T-cell (primary cell): ENCODE measurements at regions not wholly inside any gene's neighbourhood (a gene's known extent, or its start where the extent isn't known, plus 50 kb on each side); places are given as distances from the start of the nearest gene placed in this dataset.
"Not testable (repeated sequence)": the region's sequence is repeated elsewhere in the genome, so short reads cannot be mapped to it uniquely, and the experiment has no call there.

Experiments
- ATAC-seq, 4 experiments: fragments of 200-7000 bp in 3 of 4; fragments of 150-1000 bp in 1 of 4; cut with Tn5 transposase; replicated peaks in 1 of 4; 1 replicate in 3 of 4; 2 replicates in 1 of 4; pipeline ENCODE4 v1.10.0; 2021; ENCODE audit warnings: moderate library complexity in 3 of 4, mild to moderate bottlenecking in 2 of 4, moderate number of reproducible peaks in 1 of 4
- CTCF ChIA-PET, 2 donors: fragments of 300-600 bp; sonication (Branson Sonifier 250); formaldehyde crosslinking; loops; one replicate each; lab custom pipeline; 2022; ENCODE audit warnings: antibody characterized with exemption in 2 of 2; lab: Charles Lee
- POLR2A ChIA-PET, 2 donors: fragments of 300-600 bp; sonication (Branson Sonifier 250); formaldehyde crosslinking; loops; one replicate each; lab custom pipeline; 2022; ENCODE audit warnings: antibody characterized with exemption in 2 of 2; lab: Charles Lee
- DNase-seq, 35 experiments: peaks; one replicate each; pipeline versions ENCODE4 v3.0.0 to v3.0.0-alpha.2; 2013 to 2023
- H3K27ac ChIP-seq: one replicate; pipeline ENCODE4 v1.5.1; 2013; ENCODE audit warnings: low read length
- H3K27me3 ChIP-seq, 2 experiments: replicated peaks in 1 of 2; 1 replicate in 1 of 2; 2 replicates in 1 of 2; pipeline versions ENCODE4 v1.6.1 to v1.7.0; 2013; ENCODE audit warnings: low read length in 1 of 2, mixed read lengths in 1 of 2; ENCODE audit not compliant: control insufficient read depth in 2 of 2, insufficient read depth in 2 of 2; ENCODE audit errors: extremely low read depth in 1 of 2
- H3K36me3 ChIP-seq, 2 donors: 1 replicate in 1 of 2; 2 replicates in 1 of 2; pipeline versions ENCODE4 v1.6.1 to v1.7.0; 2013; ENCODE audit warnings: low read length in 1 of 2; ENCODE audit not compliant: control insufficient read depth in 2 of 2, insufficient read depth in 1 of 2; ENCODE audit errors: extremely low read depth in 1 of 2
- H3K4me1 ChIP-seq, 2 experiments: 1 replicate in 1 of 2; 2 replicates in 1 of 2; pipeline versions ENCODE4 v1.6.1 to v1.7.0; 2013; ENCODE audit warnings: low read length in 2 of 2, mixed read lengths in 1 of 2; ENCODE audit not compliant: insufficient read depth in 2 of 2, control insufficient read depth in 1 of 2; ENCODE audit errors: extremely low read depth in 1 of 2
- H3K4me3 ChIP-seq, 2 donors: 1 replicate in 1 of 2; 2 replicates in 1 of 2; pipeline versions ENCODE4 v1.5.1 to v1.7.0; 2013; ENCODE audit warnings: mild to moderate bottlenecking in 2 of 2, low read length in 1 of 2, moderate library complexity in 1 of 2; ENCODE audit not compliant: control insufficient read depth in 1 of 2; ENCODE audit errors: extremely low read depth in 1 of 2
- H3K9me3 ChIP-seq: 2 replicates; pipeline ENCODE4 v1.7.0; 2013
- H3K27ac Mint-ChIP-seq, 2 donors: one replicate each; pipeline ENCODE4 v1.8.0; 2020 to 2021; ENCODE audit warnings: mild to moderate bottlenecking in 2 of 2, mixed read lengths in 2 of 2
- H3K27me3 Mint-ChIP-seq, 2 donors: one replicate each; pipeline ENCODE4 v1.8.0; 2021 to 2022; ENCODE audit warnings: mixed read lengths in 2 of 2
- H3K36me3 Mint-ChIP-seq: one replicate; pipeline ENCODE4 v1.8.0; 2021; ENCODE audit warnings: mixed read lengths
- H3K4me1 Mint-ChIP-seq, 3 donors: one replicate each; pipeline ENCODE4 v1.8.0; 2020 to 2022; ENCODE audit warnings: mixed read lengths in 3 of 3, mild to moderate bottlenecking in 1 of 3
- H3K4me3 Mint-ChIP-seq, 3 donors: one replicate each; pipeline ENCODE4 v1.8.0; 2020 to 2022; ENCODE audit warnings: mild to moderate bottlenecking in 3 of 3, mixed read lengths in 3 of 3, moderate library complexity in 3 of 3
- H3K9me3 Mint-ChIP-seq, 3 donors: one replicate each; pipeline ENCODE4 v1.8.0; 2020 to 2022; ENCODE audit warnings: mixed read lengths in 3 of 3
- WGBS: methylation state at CpG from one replicate; pipeline ENCODE4 v1.1.5; 2013; ENCODE audit warnings: missing lambda C conversion rate; ENCODE audit not compliant: insufficient coverage; 5-methylcytosine and 5-hydroxymethylcytosine counted together

GRCh38 chr6:99712519-99712918 lies 105.9 kb downstream of the PRDM13 start:
- no peaks in the 10 kb centered on the region for H3K4me1 Mint-ChIP-seq
- Histone ChIP-seq H3K9me3 (peaks cover 2% of the 10 kb centered on the region), H3K27me3 (no peaks in the 10 kb centered on the region), H3K36me3 (no peaks in the 10 kb centered on the region), H3K4me3 (no peak overlapping the region), H3K27ac (no peak overlapping the region), H3K4me1 (no peaks in the 10 kb centered on the region)
- H3K27me3 Mint-ChIP-seq: peaks cover 6 to 17% of the 10 kb centered on the region in 2 donors
- H3K4me3 Mint-ChIP-seq: no peak overlapping the region
- no peaks in the 10 kb centered on the region for H3K36me3 Mint-ChIP-seq
- no peak for ATAC-seq
- H3K9me3 Mint-ChIP-seq: peaks cover 0 to 8% (median 5%) of the 10 kb centered on the region in 3 donors
- no peak for DNase-seq
- 39% methylated on average over 2 of the region's 3 CpGs for WGBS
- no peak overlapping the region for H3K27ac Mint-ChIP-seq
- POLR2A ChIA-PET: no interaction called here
- CTCF ChIA-PET: no interaction called here

- H3K4me1 Mint-ChIP-seq, H3K9me3 Mint-ChIP-seq, H3K4me3 Mint-ChIP-seq, H3K27ac Mint-ChIP-seq, CTCF ChIA-PET, ATAC-seq, H3K4me3 ChIP-seq, H3K36me3 ChIP-seq, H3K4me1 ChIP-seq, H3K9me3 ChIP-seq, H3K36me3 Mint-ChIP-seq, DNase-seq, POLR2A ChIA-PET, H3K27ac ChIP-seq: not testable (repeated sequence)
- H3K27me3 ChIP-seq: peaks cover 0 to 14% of the 10 kb centered on the region in 2 experiments
- H3K27me3 Mint-ChIP-seq: peaks cover 19 to 53% of the 10 kb centered on the region in 2 donors
These were observed 115.4 kb downstream of the PRDM13 start for GRCh38 chr6:99722043-99722442.

DNA sequence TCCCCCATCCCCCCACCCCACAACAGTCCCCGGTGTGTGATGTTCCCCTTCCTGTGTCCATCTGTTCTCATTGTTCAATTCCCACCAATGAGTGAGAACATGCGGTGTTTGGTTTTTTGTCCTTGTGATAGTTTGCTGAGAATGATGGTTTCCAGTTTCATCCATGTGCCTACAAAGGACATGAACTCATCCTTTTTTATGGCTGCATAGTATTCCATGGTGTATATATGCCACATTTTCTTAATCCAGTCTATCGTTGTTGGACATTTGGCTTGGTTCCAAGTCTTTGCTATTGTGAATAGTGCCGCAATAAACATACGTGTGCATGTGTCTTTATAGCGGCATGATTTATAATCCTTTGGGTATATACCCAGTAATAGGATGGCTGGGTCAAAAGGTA lies 123.6 kb downstream of the PRDM13 start:
- H3K27ac ChIP-seq, H3K4me3 ChIP-seq, ATAC-seq, H3K9me3 ChIP-seq, H3K4me3 Mint-ChIP-seq, H3K9me3 Mint-ChIP-seq, DNase-seq, POLR2A ChIA-PET, H3K27me3 ChIP-seq, H3K4me1 Mint-ChIP-seq, H3K36me3 Mint-ChIP-seq, CTCF ChIA-PET, H3K36me3 ChIP-seq, H3K27ac Mint-ChIP-seq, H3K4me1 ChIP-seq: not testable (repeated sequence)
- H3K27me3 Mint-ChIP-seq: peaks cover 22 to 24% of the 10 kb centered on the region in 2 donors
- WGBS: no CpG with 5 or more reads among the region's 6 CpGs

DNA sequence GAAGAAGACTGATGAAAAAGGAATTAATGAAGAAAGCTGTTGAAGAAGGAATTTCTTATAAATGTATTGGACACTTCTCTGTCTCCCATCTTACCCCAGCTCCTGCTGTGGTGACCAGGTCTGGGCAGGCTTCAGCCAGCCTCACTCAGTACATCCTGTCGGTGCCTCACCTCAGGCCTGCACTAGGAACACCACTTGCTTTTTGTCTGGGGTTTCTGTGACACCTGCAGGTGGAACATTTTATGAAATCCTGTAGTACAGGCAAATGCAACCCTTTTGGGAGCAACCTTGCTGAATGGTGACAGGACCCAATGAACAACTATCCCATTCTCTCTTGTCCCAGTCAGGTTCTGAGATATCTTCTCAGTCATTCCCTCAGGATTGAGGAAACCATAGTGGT lies 129.7 kb downstream of the PRDM13 start:
- Mint-ChIP-seq H3K4me1 (no peaks in the 10 kb centered on the region), H3K4me3 (no peak overlapping the region), H3K9me3 (no peaks in the 10 kb centered on the region), H3K27ac (no peak overlapping the region), H3K36me3 (no peaks in the 10 kb centered on the region), H3K27me3 (peaks cover 33 to 51% of the 10 kb centered on the region in 2 donors)
- WGBS: 43% methylated on average over 1 of the region's 1 CpG
- H3K9me3 ChIP-seq: no peaks in the 10 kb centered on the region
- peaks cover 6 to 11% of the 10 kb centered on the region in 2 experiments for H3K27me3 ChIP-seq
- no peak overlapping the region for H3K4me3 ChIP-seq
- H3K36me3 ChIP-seq: no peaks in the 10 kb centered on the region
- POLR2A ChIA-PET: interaction anchor here in 1 of 2 donors (0.6 kb wide), 1 partner anchor 1114 kb away, joined by 4 read pairs; no protein-coding TSS in a partner anchor
- CTCF ChIA-PET: interaction anchor here (0.6 to 1.8 kb wide), 4 partner anchors 9 to 450 kb away, joined by 4 to 8 read pairs (median 5); no protein-coding TSS in a partner anchor
- no peak overlapping the region for H3K27ac ChIP-seq
- DNase-seq: peak in 1 of 35 experiments; percentile 4
- no peak for ATAC-seq
- no peaks in the 10 kb centered on the region for H3K4me1 ChIP-seq

GRCh38 chr6:99739526-99739925 lies 132.9 kb downstream of the PRDM13 start:
- Mint-ChIP-seq H3K4me1 (no peaks in the 10 kb centered on the region), H3K36me3 (no peaks in the 10 kb centered on the region), H3K27me3 (peaks cover 49 to 55% of the 10 kb centered on the region in 2 donors), H3K4me3 (no peak overlapping the region), H3K9me3 (no peaks in the 10 kb centered on the region), H3K27ac (no peak overlapping the region)
- 68% methylated on average over 2 of the region's 2 CpGs for WGBS
- ChIA-PET POLR2A (no interaction called here), CTCF (interaction anchor here (1.2 to 1.4 kb wide), 2 partner anchors 9 to 272 kb away, joined by 3 read pairs; no protein-coding TSS in a partner anchor)
- Histone ChIP-seq H3K27me3 (peaks cover 11 to 14% of the 10 kb centered on the region in 2 experiments), H3K9me3 (no peaks in the 10 kb centered on the region), H3K36me3 (no peaks in the 10 kb centered on the region), H3K4me3 (no peak overlapping the region), H3K4me1 (no peaks in the 10 kb centered on the region), H3K27ac (no peak overlapping the region)
- no peak for ATAC-seq
- no peak for DNase-seq

DNA sequence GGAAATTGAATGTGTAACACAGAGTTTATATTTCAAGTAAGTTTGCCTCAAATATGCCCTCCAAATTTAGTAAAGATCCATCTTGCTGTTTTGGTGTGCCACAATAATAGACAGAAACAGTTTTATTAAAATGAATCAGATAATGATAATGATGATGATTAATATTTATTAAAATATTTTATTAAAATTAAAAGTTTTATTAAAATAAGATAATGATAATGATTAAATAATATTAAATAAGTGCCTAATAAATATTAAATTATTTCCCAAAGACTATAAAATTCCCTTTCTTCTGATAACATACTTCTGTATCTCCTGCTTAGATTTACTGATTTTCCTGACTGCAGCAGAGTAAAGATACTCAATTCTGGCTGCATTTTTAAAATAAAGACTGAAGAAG lies 134.5 kb downstream of the PRDM13 start:
- Mint-ChIP-seq H3K4me3 (no peak overlapping the region), H3K27me3 (peaks cover 49 to 54% of the 10 kb centered on the region in 2 donors)

GRCh38 chr6:99743647-99744046 lies 137.0 kb downstream of the PRDM13 start:
- ATAC-seq: no peak
- Mint-ChIP-seq H3K36me3 (no peaks in the 10 kb centered on the region), H3K4me3 (no peak overlapping the region), H3K27ac (no peak overlapping the region), H3K9me3 (no peaks in the 10 kb centered on the region), H3K4me1 (no peaks in the 10 kb centered on the region), H3K27me3 (peaks cover 47 to 50% of the 10 kb centered on the region in 2 donors)
- Histone ChIP-seq H3K27ac (no peak overlapping the region), H3K27me3 (peaks cover 11 to 18% of the 10 kb centered on the region in 2 experiments), H3K4me3 (no peak overlapping the region), H3K4me1 (no peaks in the 10 kb centered on the region), H3K36me3 (no peaks in the 10 kb centered on the region), H3K9me3 (no peaks in the 10 kb centered on the region)
- POLR2A ChIA-PET: no interaction called here
- 100% methylated on average over 1 of the region's 2 CpGs for WGBS
- DNase-seq: no peak
- CTCF ChIA-PET: interaction anchor here (0.5 to 1.1 kb wide), 2 partner anchors 275 to 305 kb away, joined by 3 read pairs; no protein-coding TSS in a partner anchor

More for the DNA sequence above, 134.5 kb downstream of the PRDM13 start:
- Mint-ChIP-seq H3K4me1 (no peaks in the 10 kb centered on the region), H3K36me3 (no peaks in the 10 kb centered on the region), H3K9me3 (no peaks in the 10 kb centered on the region), H3K27ac (no peak overlapping the region)
- Histone ChIP-seq H3K9me3 (no peaks in the 10 kb centered on the region), H3K27ac (no peak overlapping the region), H3K4me1 (no peaks in the 10 kb centered on the region), H3K4me3 (no peak overlapping the region), H3K36me3 (no peaks in the 10 kb centered on the region), H3K27me3 (peaks cover 14 to 16% of the 10 kb centered on the region in 2 experiments)
- ChIA-PET POLR2A (no interaction called here), CTCF (no interaction called here)
- ATAC-seq: no peak
- no peak for DNase-seq
